Tibial nerve (tissue), 4 donors: ENCODE measurements at regions not wholly inside any gene's neighbourhood (a gene's known extent, or its start where the extent isn't known, plus 50 kb on each side); places are given as distances from the start of the nearest gene placed in this dataset.

ENCODE experiments used
- DNase-seq, 2 donors: peaks; one replicate each; pipeline ENCODE4 v3.0.0-alpha.2; 2019; ENCODE audit warnings: low spot score in 2 of 2
- H3K27ac ChIP-seq, 4 donors: fragments of 200-600 bp; sonication (generic) in 3 of 4; one replicate each; pipeline ENCODE4 v1.5.1; 2017 to 2019; ENCODE audit warnings: mild to moderate bottlenecking in 1 of 4
- H3K27me3 ChIP-seq, 2 donors: fragments of 200-600 bp; sonication (generic) in 1 of 2; one replicate each; pipeline versions ENCODE4 v1.5.1 to v1.6.0; 2017 to 2019
- H3K36me3 ChIP-seq, 3 donors: fragments of 200-600 bp; sonication (generic); one replicate each; pipeline ENCODE4 v1.5.1; 2018 to 2019
- H3K4me1 ChIP-seq, 4 donors: fragments of 200-600 bp; sonication (generic) in 3 of 4; one replicate each; pipeline ENCODE4 v1.5.1; 2017 to 2019
- H3K4me3 ChIP-seq, 4 donors: fragments of 200-600 bp; sonication (generic) in 3 of 4; one replicate each; pipeline ENCODE4 v1.5.1; 2017 to 2019; ENCODE audit warnings: mild to moderate bottlenecking in 1 of 4, moderate library complexity in 1 of 4
- H3K9me3 ChIP-seq, 4 donors: fragments of 200-600 bp; sonication (generic) in 3 of 4; one replicate each; pipeline ENCODE4 v1.5.1; 2017 to 2019
- CTCF ChIP-seq, 5 experiments: fragments of 200-600 bp in 3 of 5; fragments of 450-650 bp in 2 of 5; sonication (generic) in 3 of 5; IDR thresholded peaks; one replicate each; pipeline ENCODE4 v1.5.1; 2016 to 2019; ENCODE audit warnings: antibody characterized with exemption in 5 of 5, mild to moderate bottlenecking in 3 of 5, moderate library complexity in 2 of 5
- EP300 ChIP-seq, 2 donors: sonication (generic); formaldehyde crosslinking; IDR thresholded peaks; one replicate each; pipeline ENCODE4 v1.6.1; 2017; ENCODE audit warnings: antibody characterized with exemption in 2 of 2, mild to moderate bottlenecking in 1 of 2
- POLR2A ChIP-seq, 2 donors: fragments of 450-650 bp; IDR thresholded peaks; one replicate each; pipeline ENCODE4 v1.6.1; 2017; ENCODE audit warnings: antibody characterized with exemption in 2 of 2, mild to moderate bottlenecking in 2 of 2, moderate library complexity in 2 of 2
- WGBS, 2 donors: methylation state at CpG; one replicate each; pipeline ENCODE4 v1.1.5; 2018; 5-methylcytosine and 5-hydroxymethylcytosine counted together

GRCh38 chr5:118705959-118706667 is 282.2 kb downstream of the DTWD2 start:
- Histone ChIP-seq H3K27me3 (no peaks in the 10 kb centered on the region), H3K4me1 (peaks cover 0 to 34% (median 7%) of the 10 kb centered on the region in 4 donors)
- 19 to 26% methylated on average over 4 of the region's 4 CpGs for WGBS, 2 donors

GRCh38 chr5:118703241-118703640 is 285.1 kb downstream of the DTWD2 start:
- Histone ChIP-seq H3K9me3 (peaks cover 0 to 12% (median 0%) of the 10 kb centered on the region in 4 donors), H3K27ac (no peak overlapping the region), H3K4me3 (no peak overlapping the region), H3K27me3 (no peaks in the 10 kb centered on the region), H3K4me1 (peaks cover 0 to 34% (median 7%) of the 10 kb centered on the region in 4 donors), H3K36me3 (no peaks in the 10 kb centered on the region)
- TF ChIP-seq POLR2A (IDR thresholded peaks at IDR 0.05) = no peak
- no peak for TF ChIP-seq EP300 (IDR thresholded peaks at IDR 0.05)
- no peak for TF ChIP-seq CTCF (IDR thresholded peaks at IDR 0.05)
- no peak for DNase-seq
- WGBS, 2 donors = 79 to 90% methylated on average over 2 of the region's 2 CpGs

More at GRCh38 chr5:118705959-118706667, 282.2 kb downstream of the DTWD2 start:
- H3K36me3 ChIP-seq = no peaks in the 10 kb centered on the region
- DNase-seq = no peak
- H3K4me3 ChIP-seq = no peak overlapping the region
- H3K9me3 ChIP-seq = peaks cover 0 to 12% (median 1%) of the 10 kb centered on the region in 4 donors
- peak overlapping the region in 1 of 4 donors; percentile 54 for H3K27ac ChIP-seq
- TF ChIP-seq EP300 (IDR thresholded peaks at IDR 0.05) (peak in 1 of 2 donors; percentile 72), POLR2A (IDR thresholded peaks at IDR 0.05) (no peak), CTCF (IDR thresholded peaks at IDR 0.05) (no peak)

GRCh38 chr5:118701791-118702190 is 286.6 kb downstream of the DTWD2 start:
- no peak for DNase-seq
- Histone ChIP-seq H3K36me3 (no peaks in the 10 kb centered on the region), H3K27me3 (no peaks in the 10 kb centered on the region), H3K27ac (peak overlapping the region in 1 of 4 donors; percentile 34), H3K4me3 (no peak overlapping the region), H3K4me1 (peaks cover 0 to 25% (median 7%) of the 10 kb centered on the region in 4 donors), H3K9me3 (peaks cover 0 to 12% (median 0%) of the 10 kb centered on the region in 4 donors)
- TF ChIP-seq POLR2A (IDR thresholded peaks at IDR 0.05) = no peak
- TF ChIP-seq CTCF (IDR thresholded peaks at IDR 0.05) = no peak
- no peak for TF ChIP-seq EP300 (IDR thresholded peaks at IDR 0.05)

GRCh38 chr5:118700510-118700909 is 287.8 kb downstream of the DTWD2 start:
- Histone ChIP-seq H3K27ac (no peak overlapping the region), H3K36me3 (no peaks in the 10 kb centered on the region), H3K27me3 (no peaks in the 10 kb centered on the region), H3K9me3 (peaks cover 0 to 12% (median 0%) of the 10 kb centered on the region in 4 donors), H3K4me1 (peaks cover 0 to 15% (median 3%) of the 10 kb centered on the region in 4 donors), H3K4me3 (no peak overlapping the region)
- no peak for DNase-seq
- TF ChIP-seq EP300 (IDR thresholded peaks at IDR 0.05) (no peak), CTCF (IDR thresholded peaks at IDR 0.05) (no peak)
- 49 to 88% methylated on average over 2 of the region's 2 CpGs for WGBS, 2 donors

DNA sequence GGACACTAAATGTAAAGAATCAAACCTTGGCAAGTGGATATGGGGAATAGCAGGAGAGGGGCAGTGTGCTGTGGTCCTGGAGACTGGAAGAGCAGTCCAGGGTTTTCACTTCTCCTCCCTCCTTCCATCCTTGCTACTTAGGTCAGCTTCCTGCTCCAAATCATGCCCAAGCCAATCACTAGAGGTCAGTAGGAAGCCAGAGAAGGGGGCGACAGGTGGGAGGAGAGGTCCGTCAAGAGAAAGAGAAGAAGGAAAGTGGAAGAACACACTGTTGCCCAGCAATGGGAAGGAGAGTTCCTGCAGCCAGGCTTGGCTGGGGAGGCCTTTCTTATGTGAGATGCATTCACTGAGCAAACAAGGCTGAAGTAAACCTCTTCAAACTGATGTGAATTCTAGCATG is 289.6 kb downstream of the DTWD2 start:
- 47 to 54% methylated on average over 2 of the region's 2 CpGs for WGBS, 2 donors
- DNase-seq = no peak

More for the DNA sequence above, 289.6 kb downstream of the DTWD2 start:
- TF ChIP-seq CTCF (IDR thresholded peaks at IDR 0.05) (no peak), POLR2A (IDR thresholded peaks at IDR 0.05) (no peak), EP300 (IDR thresholded peaks at IDR 0.05) (no peak)
- Histone ChIP-seq H3K27ac (no peak overlapping the region), H3K4me3 (no peak overlapping the region), H3K9me3 (peaks cover 0 to 10% (median 0%) of the 10 kb centered on the region in 4 donors), H3K4me1 (peaks cover 0 to 6% (median 0%) of the 10 kb centered on the region in 4 donors), H3K27me3 (no peaks in the 10 kb centered on the region), H3K36me3 (no peaks in the 10 kb centered on the region)
